Esophagus squamous epithelium (tissue), 4 donors: ENCODE measurements at regions not wholly inside any gene's neighbourhood (a gene's known extent, or its start where the extent isn't known, plus 50 kb on each side); places are given as distances from the start of the nearest gene placed in this dataset.

Experiments
- POLR2A ChIP-seq, 4 donors: fragments of 450-650 bp; IDR thresholded peaks; one replicate each; pipeline ENCODE4 v1.6.1; 2017; ENCODE audit warnings: antibody characterized with exemption in 4 of 4, mild to moderate bottlenecking in 4 of 4, moderate library complexity in 3 of 4
- TF ChIP-seq, protein P1 (sequence below), 6 experiments: fragments of 450-650 bp in 4 of 6; fragments of 200-600 bp in 2 of 6; sonication (generic) in 2 of 6; IDR thresholded peaks; one replicate each; pipeline ENCODE4 v1.5.1; 2016 to 2019; ENCODE audit warnings: antibody characterized with exemption in 6 of 6, mild to moderate bottlenecking in 4 of 6, moderate library complexity in 4 of 6

DNA sequence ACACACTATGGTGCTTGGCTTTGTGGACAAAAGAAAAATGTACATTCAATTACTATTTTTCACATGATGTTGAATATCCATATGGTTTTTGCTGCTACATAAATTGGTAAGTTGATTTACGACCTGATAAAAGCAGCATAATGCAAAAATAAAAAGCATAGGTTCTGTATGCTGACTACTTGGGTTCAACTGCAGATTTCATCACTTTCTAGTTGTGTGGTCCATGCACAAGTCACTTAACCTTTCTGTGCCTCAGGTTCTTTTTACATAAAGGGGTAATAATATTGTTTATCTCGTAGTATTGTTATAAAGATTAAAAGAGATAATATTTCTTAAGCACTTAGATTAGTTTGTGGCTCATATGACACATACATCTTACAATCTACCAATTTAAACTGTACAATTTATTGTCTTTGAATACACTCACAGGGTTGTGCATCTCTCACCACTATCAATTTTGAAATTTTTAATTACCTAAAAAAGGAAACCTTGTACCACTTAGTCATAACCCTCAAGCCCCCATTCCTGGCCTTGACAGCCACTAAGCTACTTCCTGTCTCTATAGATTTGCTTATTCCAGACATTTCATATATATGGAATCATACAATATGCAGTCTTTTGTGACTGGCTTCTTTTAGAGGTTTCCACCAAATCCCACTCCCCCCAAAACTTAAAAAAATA, 1443.9 kb downstream of the SUCLG1 start:
- TF ChIP-seq, protein P1, sequence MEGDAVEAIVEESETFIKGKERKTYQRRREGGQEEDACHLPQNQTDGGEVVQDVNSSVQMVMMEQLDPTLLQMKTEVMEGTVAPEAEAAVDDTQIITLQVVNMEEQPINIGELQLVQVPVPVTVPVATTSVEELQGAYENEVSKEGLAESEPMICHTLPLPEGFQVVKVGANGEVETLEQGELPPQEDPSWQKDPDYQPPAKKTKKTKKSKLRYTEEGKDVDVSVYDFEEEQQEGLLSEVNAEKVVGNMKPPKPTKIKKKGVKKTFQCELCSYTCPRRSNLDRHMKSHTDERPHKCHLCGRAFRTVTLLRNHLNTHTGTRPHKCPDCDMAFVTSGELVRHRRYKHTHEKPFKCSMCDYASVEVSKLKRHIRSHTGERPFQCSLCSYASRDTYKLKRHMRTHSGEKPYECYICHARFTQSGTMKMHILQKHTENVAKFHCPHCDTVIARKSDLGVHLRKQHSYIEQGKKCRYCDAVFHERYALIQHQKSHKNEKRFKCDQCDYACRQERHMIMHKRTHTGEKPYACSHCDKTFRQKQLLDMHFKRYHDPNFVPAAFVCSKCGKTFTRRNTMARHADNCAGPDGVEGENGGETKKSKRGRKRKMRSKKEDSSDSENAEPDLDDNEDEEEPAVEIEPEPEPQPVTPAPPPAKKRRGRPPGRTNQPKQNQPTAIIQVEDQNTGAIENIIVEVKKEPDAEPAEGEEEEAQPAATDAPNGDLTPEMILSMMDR (IDR thresholded peaks at IDR 0.05): no peak
- no peak for TF ChIP-seq POLR2A (IDR thresholded peaks at IDR 0.05)
